ENCODE measurements at regions not wholly inside any gene's neighbourhood (a gene's known extent, or its start where the extent isn't known, plus 50 kb on each side); places are given as distances from the start of the nearest gene placed in this dataset.

DNA sequence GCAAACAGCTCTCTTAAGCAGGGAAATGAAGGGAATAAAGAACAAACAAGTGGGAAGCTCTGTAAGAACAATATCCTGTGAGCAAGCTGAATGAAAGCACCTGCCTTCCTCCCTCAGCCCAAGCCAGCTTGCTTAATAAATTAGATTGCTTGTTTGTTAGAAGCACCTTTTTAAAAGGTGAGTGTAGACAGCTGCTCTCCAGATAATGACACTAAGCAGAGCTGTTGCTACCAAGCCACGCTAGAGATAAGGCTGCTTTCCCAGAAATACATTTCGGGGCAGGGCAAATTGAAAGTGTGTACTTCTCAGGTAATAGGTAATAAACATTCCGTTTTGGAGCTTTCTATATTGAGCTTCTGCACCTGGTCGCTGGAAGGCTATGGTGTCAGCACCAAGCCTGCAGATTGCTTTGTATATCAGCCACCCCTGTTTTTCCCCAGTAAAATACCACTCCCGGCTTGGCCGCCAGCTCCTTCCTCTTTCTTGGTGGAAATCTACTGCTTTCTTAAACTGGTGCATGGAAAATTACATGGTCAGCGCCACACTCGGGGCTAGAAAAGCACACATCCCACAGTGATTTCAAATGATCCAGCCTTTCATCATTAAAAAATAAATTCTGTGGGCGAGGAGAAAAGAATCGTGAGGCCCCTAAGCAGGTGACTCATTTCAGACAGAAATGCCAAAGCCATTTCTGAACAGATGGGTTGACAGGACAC is 151.3 kb downstream of the ETS2 start:
- peak; percentile 19 for DNase-seq (ENCODE audit: low spot score)

DNA sequence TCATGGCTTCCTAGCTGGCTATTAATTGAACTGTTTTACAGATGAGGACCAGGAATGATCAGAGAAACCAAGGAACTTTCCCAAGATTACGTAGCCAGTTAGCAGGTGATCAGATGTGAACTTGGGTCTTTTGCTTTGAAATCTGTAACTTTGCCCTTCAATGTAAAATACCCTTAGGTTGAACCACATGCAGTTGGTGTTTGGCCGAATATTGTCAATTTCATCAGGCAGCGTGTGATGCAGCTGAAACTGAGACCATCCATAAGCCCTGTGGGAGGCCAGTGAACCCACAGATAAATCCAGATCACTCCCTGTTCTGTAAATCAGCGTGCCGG is 150.8 kb downstream of the ETS2 start:
- DNase-seq (ENCODE audit: low spot score): no peak

DNA sequence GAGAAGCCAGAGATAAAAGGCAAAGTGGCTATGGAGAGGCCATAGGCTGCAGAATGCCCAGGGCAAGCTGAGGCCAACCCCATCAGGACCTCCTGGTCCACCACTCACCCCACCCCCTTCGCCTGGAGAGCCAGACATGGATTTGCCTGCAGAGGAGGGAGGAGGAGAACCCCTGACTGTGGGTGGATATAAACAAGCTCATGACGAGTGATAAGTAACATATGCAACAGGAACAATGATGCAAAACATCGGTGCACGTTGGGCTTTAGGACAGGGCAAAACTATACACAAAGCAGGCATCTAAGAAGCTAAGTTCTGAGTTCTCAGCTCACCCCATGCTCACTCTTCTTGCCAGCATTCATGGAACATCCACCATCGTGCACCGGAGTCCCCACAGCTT is 150.3 kb downstream of the ETS2 start:
- no peak for DNase-seq (ENCODE audit: low spot score)

DNA sequence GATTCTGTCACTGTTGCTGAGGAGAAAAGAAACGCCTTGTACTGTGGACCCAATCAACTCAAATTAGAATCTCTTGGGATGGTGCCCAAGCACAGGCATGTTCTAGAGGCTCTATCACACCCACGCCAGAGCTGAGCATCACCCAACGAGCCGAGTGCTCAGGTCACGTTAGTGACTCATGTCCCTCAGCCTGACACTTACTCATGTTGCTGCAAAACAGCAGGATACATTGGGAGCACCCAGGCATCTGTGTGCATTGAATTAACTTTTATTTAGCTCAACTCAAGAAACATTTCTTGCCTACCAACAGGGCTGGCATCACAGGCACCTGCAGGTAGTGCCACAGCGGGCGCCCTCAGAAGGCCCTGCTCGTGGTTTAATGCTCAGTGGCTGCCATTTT is 149.8 kb downstream of the ETS2 start:
- DNase-seq (ENCODE audit: low spot score): peak; percentile 56

DNA sequence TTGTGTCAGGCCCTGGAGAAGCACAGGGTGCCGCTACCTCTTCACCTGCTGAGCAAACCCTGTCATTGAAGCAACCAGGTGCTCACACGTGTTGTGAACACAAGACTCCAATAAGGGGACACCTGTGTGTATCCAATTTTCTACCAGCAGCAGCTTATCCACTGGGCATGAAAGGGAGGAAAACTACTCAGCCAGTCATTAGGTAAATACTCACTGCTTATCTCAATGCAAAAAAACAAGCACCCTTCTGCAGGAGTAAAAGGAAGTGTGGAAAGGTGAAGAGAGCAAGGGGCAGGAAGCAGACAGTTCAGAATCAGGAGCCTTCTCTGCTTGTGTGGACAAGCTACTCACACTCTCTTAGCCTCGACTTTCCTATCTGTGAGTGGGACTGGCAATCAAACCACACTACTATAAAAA is 148.9 kb downstream of the ETS2 start:
- no peak for DNase-seq (ENCODE audit: low spot score)

DNA sequence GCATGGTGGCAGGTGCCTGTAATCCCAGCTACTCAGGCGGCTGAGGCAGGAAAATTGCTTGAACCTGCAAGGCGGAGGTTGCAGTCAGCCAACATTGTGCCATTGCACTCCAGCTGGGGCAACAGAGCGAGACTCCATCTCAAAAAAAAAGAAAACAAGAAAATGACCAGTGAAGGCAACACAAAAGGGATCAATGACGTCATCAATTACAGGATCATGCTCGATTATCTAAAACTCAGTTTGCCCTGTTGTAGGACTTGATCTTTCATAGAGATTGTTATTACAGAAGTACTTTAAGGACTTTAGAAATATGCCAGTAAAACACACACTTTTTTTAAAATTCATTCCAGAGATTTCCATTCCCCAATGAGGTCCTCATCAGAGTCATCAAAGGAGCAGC is 147.8 kb downstream of the ETS2 start:
- no peak for DNase-seq (ENCODE audit: low spot score)

DNA sequence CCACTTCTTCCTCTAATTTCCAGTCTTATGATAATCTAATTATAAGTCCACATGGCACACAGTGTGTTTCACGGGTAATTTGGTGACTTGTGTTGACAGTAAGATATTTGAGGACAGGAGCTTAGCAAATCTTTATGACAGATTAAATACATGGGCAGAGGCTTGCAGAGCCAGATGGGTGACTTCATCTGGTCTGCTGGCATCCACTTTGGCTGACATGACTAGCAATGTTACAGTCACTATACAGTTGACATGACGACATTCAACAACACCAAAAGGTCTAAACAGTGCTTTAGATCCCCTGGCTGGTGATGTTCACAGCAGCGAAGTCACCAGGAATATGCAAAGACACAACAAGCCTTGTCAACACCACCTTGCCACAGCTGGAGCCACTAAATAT is 147.2 kb downstream of the ETS2 start:
- DNase-seq (ENCODE audit: low spot score): no peak

DNA sequence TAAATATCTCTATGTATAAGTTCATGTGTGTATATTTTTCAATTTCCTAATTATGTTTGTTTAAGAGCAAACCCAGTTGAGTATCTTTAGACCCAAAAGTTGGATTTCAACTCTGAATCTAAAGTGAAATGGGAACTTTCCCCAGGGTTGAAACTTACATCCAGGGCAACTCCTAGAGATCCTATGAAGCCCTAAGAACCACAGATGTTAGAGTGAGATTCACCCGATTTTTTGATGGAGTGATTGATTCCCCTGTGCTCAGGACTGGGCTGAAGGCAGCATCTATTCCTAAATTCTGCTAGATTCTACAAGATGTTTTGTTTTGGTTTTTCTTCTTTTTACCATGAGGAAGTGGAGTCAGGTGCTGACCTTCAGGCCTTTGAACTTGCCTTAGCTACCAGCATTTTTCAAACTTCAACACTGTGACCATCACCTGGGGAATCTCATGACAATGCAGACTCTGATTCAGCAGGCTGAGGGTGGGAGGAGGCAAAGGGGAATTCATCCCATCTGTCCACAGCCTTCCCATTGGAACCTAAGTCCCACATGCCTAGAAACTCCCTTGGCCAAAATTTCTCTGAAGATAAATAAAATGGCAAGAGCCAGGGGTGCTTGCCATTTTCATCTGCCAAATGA is 145.5 kb downstream of the ETS2 start:
- DNase-seq (ENCODE audit: low spot score): no peak

DNA sequence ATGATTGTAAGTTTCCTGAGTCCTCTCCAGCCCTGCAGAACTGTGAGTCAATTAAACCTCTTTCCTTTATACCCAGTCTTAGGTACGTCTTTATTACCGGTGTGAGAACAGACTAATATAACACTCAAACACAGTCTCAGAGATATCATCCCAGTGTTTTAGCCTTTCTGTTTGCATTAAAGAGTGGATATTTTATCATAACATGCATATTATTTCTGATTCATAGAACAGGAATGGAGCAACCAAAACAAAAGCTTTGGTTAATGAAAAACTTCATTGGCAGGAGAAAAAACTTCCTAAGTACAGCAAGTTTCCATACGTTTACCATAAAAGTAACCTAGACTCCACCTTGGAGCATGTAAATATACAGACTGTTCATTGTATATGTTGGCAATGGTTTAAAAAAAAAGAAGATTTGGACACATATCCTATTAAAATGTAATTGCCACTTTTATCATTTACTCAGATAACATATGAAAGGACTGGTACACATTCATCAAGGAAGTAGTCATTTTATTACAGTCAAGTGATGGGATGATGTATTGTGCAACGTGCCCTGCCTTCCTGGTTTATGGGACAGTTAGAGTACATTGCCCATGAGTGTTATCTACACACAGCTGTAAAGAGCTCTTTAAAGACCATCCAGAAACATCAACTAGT is 144.8 kb downstream of the ETS2 start:
- DNase-seq (ENCODE audit: low spot score): peak; percentile 21

DNA sequence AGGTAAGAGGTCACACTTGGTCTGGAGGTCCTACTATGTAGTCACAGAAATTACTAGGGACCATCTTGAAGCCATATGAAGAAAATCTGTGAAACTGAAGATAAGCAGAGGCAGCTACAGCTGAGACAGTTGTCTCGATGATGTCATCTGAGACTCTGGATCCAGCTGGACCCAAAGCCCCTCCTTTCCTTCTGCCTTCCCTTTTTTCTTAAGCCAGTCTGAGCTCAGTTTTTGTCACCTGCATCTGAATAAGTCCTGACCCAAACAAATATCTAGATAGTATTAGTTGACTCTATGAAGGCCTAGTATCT is 143.3 kb downstream of the ETS2 start:
- DNase-seq (ENCODE audit: low spot score): no peak

DNA sequence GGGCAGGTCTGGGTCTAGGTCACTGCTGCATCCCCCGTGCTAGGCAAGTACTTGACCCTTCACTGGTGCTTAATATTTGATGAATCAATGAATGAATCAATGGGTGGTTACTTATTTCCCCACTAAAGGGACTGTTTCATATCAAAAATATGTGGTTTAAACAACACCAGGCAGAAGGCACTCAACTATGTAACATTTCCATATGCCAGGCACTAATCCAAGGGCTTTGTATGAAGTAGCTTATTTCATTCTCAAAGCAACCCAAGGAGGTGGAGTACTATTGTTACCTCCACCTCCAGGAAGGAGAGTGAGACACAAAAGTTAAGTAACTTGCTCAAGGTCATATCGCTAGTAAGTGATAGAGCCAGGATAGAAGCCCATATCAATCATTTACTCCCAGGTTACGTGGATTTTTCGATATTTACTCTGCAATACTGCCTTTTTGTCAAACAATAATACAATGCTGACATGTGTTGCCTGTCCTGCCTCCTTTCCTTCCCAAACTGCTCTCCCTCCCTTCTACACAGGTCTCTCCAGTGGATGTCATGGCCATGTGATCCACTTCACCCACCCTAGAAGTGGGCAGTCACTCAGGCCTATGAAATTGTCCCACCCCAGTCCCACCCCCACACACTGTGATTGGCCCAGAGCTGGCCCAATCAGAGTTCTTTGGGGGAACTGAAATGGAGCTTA is 142.8 kb downstream of the ETS2 start:
- DNase-seq (ENCODE audit: low spot score): peak; percentile 54

DNA sequence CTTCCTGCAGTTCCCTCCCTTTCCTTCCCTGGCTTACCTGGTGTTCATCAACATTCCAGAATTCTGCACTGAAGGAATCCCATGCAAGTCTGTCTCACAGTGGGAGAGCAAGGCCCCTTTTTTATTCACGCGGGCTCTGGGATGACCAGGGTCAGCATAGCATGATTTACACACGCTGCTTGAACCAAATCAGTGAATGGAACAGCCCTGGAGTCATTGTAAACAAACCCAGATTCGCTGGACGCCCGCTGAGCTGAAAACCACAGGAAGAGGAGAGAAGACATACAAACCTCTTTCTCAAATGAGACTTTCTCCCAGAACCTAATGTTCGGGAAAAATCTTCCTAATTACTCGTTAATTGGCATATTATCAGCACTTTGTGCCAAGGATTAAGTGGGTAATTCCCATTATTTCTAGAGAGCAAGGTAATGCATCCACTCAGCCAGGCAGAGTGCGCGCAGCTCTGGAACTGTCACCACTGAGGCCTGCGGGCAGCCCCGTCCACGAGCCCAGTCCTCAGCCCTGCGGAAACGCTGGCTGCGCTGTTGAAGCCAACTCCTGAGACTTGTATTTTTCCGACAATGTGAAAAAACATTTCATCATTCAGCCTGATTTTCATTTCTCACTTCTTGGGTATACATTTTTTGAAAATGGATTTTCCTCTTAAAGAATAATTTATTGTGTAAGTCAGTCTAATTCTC is 140.0 kb downstream of the ETS2 start:
- DNase-seq (ENCODE audit: low spot score): no peak

DNA sequence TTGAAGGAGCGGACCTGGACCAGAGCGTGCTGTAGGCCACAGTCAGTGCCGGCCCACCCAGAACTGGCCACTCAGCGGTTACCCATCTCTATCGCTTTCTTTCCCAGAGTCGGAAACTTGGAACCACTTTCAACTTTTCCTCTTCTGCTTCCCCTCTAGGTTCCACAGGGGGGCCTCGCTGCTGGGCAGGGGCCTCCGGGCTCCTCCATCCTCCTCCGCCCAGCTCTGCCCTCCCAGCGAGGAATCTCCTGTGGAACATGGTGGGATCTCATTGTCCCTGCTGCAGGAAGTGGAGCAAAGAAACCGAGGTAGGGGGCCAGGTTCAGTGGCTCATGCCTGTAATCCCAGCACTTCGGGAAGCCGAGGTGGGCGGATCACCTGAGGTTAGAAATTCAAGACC is 139.2 kb downstream of the ETS2 start:
- no peak for DNase-seq (ENCODE audit: low spot score)

DNA sequence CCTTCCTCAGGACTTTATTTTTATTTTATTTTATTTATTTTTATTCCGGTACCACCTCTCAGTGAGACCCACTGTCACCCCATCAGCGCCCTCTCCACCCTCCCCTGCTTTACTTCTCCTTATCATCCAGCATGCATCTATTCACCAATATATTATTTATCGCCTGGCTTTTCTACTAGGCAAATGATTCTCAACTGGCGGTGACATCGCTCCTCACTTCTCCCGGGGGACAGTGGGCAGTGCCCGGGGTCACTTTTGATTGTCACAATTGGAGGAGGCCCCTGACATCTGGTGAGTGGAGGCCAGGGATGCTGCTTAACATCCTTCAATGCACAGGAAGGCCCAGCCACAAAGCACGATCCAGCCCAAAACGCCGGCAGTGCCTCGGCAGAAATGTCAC is 138.7 kb downstream of the ETS2 start:
- DNase-seq (ENCODE audit: low spot score): no peak

DNA sequence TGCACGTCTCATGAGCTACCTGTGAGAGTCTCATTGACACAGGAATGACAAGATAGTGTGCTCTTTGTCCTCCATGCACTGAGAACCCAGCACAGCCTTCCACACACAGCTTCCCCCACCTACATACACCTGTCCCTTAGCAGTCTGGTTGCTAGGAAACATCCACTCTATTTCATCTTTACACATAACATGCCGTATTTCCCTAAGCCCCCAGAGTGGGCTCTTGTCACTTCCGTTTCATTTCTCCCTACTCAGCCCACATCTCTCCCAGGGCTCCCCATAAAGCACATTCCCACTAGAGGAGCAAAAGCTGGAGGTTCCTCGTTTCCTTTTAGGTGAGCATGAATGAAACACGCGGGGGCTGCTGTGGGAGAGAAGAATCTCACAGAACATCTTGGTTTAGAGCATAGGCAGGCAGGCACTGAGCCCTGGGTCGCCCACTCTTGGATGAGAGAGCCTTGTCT is 137.1 kb downstream of the ETS2 start:
- DNase-seq (ENCODE audit: low spot score): no peak

DNA sequence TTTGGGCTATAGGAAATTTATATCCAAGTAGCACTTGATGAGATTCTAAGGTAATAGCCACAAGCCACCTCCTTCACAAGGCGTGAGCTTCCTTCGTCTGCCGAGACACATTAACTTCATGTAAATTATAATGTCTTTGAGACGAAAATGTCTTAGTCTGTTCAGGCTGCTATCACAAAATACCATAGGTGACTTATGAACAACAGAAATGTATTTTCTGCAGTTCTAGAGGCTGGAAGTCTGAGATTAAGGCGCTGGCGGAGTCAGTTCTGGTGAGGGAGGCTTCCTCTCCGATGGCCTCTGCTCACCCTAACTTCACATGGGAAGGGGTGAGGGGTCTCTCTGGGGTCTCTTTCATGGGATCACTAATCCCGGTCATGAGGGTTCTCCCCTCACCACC is 133.0 kb downstream of the ETS2 start:
- no peak for DNase-seq (ENCODE audit: low spot score)

DNA sequence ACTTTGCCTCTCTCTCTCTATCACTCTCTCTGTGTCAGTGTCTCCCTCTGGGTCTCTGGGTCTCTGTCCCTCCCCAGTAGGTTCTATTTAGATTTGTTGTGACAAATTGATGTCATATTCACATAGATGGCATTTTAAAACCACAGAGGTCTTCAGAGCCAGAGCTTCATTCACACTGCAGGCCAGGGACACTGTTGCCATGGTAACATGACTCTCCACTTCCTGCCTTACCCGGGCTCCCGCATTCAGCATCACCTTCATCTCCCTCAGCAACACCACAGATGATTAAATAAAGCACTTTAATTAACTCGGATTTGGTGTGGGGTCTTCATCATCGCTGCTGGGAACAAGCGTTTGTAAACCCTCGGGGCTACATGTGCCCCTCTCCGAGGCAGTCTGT is 132.6 kb downstream of the ETS2 start:
- DNase-seq (ENCODE audit: low spot score): peak; percentile 27

DNA sequence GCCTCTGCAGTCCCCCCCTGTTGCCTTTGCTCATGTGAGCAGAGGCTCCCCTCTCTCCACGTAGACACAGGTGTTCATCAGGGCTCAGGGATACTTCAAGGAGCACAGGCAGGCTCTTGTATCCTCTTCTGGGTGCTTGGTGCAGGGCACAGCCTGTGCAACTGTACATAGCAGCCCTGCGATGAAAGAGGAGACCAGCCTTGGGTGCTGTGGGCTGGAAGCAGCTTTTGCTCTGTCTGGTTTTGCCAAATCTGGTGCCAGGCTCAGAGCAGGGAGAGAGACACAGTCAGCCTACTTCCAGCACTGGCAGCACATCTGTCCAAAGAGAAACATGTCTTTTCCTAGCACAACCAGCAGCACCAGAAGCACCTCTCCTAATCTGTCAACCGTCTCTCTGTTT is 132.1 kb downstream of the ETS2 start:
- no peak for DNase-seq (ENCODE audit: low spot score)

DNA sequence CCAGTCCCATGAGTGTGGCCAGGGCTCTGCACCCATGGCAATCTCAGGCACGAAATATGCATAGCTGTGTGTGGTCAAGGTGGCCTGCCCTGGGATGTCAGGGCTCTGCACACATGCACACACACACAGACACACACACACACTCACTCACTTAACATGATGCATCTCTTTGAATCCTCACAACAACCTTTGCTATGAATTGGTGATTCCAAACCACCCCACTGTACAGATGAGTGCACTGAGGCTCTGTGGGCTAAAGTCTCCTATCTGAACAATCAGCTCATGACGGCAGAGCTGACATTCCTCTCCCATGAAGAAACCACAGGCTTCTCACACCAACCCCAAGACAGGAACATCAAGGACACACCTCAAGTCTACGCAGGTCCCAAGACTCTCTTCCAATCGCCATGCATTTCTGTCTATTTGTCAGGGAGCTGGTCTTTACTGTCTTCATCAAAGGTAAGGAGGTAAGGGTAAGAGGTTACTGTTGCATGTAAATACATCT is 131.6 kb downstream of the ETS2 start:
- DNase-seq (ENCODE audit: low spot score): no peak

DNA sequence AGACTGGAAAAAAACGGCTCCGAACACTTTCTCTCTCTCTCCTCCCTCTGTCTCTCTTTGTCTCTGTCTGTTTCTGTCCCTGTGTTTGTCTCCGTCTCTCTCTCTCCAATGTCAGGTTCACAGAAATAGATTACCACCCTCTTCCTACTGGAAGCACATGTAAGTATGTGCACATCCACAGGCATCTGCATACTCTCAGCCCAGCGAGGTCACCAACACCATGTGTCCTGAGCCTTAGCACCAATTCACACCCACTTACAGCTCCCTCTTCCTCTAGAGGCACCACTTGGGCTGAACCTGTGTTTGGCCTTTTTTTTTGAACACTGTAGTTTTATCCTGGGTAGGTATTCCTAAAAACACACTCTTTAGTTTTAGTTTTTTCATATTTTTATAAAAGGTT is 130.5 kb downstream of the ETS2 start:
- DNase-seq (ENCODE audit: low spot score): no peak

DNA sequence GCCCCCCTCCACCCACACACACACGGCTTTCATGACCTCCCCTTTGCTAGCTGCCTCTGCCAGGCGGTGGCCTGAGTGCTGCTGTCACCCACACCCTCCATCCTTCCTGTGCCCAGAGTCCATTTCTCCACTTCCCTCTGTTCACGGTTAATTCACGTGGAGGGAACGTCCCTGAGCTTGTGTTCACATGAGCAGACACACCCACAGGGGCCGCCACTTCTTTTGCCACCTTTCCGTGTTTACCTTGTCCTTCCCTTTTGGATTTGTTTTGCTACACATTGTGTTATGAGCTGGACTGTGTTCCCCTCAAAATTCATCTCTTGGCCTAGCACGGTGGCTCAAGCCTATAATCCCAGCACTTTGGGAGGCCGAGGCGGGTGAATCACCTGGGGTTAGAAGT is 128.0 kb downstream of the ETS2 start:
- no peak for DNase-seq (ENCODE audit: low spot score)

DNA sequence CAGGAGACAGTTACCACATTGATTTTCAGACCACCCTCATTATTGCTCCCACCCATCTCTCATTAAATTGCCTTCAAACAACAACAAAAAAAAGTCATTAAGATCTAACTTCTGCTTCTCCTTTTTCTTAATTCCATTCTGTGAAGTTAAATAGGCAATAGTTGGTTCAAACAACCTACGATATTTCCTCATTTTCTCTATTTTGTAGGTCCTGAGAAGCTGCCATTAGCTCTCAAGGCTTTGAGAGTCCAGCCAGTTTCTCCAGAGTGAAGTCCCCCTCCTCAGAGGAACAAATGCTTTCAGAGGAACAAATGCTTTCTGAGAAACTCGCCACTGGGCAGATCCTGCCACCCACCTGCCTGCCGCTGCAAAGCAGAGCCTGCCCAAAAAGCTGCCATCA is 125.6 kb downstream of the ETS2 start:
- DNase-seq (ENCODE audit: low spot score): no peak

All from GM03348 (cell line).